Ramos (cell line): ENCODE measurements at regions not wholly inside any gene's neighbourhood (a gene's known extent, or its start where the extent isn't known, plus 50 kb on each side); places are given as distances from the start of the nearest gene placed in this dataset.

Experiments used
- in situ Hi-C: fragments of 300-500 bp; cut with MboI; formaldehyde crosslinking; loops from one replicate; pipeline ENCODE4 v1.14.3; 2022; ENCODE audit warnings: low sequenced_read_pairs; ENCODE audit not compliant: unreplicated experiment

DNA sequence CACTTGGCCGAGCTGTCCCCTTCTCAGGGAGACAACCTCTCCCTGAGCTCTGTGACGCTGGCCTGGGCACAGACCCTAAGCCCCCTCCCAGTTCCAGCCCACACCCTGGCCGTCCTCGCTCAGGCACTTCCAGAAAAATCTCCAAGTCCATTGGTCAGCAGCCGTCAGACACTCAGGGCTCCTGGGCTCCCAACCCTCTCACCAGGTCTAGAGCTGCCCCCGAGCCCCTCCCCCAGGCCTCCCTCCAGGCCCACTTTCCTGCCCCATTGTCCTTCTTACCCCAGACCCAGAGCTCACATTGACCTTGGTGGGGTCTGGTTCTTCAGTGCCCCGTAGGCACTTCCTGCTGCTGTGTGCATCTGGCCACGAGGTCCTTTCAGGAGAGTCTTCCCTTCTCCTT lies 249.3 kb upstream of the RTL1 start:
- in situ Hi-C loops = no loop called here

DNA sequence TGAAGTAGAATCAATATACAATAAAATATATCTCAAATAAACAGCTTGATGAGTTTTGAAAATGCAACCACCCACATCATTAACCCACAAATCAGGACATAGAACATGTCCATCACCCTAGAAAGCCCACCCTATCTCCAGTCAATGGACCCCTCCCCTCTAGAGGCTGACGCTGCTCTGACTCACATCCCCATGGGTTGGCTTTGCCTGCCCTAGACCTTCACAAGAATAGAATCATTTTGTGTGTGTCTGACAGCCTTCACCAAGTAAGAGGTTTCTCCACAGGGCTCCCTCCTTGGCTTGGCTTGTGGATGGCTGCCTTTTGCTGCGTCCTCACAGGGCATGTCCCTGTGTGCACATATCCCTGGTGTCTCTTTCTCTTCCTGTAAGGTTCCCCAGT lies 250.2 kb upstream of the RTL1 start:
- in situ Hi-C loops = no loop called here

DNA sequence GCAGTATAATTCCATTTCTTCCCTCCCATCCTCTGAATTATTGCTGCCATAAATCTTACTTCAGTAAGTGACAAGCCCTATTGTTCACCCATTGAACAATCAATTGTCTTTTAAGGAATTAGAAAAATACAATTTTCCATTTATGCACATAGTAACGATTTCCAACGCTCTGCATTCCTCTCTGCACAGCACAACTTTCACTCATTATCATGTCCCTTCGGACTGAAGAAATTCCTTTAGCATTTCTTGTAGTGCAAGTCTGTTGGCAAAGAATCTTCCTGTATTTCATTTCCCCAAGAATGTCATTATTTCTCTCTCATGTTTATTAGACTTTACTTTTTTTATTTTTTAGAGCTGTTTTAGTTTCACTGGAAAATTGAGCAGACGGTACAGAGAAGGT lies 252.1 kb upstream of the RTL1 start:
- in situ Hi-C loops = no loop called here

DNA sequence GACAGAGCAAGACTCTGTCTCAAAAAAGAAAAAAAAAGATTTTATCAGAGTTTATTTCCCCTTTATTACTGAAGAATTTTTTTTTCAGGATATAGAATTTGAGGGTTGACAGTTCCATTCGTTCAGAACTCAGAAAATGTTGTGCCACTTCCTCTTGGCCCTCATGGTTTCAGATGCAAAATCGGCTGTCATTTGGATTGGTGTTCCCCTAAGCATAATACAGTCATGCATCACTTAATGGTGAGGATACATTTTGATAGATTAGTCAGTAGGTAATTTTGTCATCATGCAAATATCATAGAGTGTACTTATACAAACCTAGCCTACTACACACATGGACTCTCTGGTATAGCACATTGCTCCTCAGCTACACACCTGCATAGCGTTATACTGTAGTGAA lies 263.9 kb upstream of the RTL1 start:
- in situ Hi-C loops = no loop called here

DNA sequence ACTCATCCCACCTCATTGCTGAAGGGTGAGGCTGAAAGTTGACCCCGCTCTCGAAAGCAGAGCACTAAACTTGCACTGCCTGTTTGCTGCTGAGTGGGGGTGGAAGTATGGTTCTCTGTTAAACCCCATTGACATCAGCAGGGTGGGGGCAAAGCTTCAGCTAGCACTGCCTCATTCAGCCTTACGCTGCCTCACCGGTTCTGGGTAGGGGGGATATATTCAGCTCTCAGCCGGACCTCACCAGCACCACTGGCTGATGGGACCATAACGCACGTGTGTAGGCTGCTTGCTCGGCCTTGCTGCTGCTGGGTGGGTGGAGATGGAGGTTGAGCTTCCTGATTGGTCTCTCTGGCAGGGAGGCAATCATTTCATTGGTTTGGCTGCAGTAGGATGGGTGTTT lies 265.7 kb upstream of the RTL1 start:
- in situ Hi-C loops = no loop called here

DNA sequence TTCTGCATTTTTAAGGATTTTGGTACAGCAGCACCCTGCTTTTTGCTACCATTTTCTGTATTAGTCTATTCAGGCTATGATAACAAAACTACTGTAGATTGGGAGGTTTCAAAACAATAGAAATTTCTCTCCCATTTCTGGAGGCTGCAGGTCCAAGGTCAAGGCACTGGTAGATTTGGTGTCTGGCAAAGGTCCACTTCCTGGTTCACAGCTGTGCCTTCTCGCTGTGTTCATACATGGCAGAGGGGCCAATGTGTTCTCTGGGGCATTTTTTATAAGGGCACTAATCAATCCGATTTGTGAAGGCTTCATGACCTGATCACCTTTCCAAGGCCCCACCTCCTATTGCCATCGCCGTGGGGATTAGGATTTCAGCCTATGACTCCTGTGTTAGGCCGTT lies 268.1 kb upstream of the RTL1 start:
- in situ Hi-C loops = no loop called here

DNA sequence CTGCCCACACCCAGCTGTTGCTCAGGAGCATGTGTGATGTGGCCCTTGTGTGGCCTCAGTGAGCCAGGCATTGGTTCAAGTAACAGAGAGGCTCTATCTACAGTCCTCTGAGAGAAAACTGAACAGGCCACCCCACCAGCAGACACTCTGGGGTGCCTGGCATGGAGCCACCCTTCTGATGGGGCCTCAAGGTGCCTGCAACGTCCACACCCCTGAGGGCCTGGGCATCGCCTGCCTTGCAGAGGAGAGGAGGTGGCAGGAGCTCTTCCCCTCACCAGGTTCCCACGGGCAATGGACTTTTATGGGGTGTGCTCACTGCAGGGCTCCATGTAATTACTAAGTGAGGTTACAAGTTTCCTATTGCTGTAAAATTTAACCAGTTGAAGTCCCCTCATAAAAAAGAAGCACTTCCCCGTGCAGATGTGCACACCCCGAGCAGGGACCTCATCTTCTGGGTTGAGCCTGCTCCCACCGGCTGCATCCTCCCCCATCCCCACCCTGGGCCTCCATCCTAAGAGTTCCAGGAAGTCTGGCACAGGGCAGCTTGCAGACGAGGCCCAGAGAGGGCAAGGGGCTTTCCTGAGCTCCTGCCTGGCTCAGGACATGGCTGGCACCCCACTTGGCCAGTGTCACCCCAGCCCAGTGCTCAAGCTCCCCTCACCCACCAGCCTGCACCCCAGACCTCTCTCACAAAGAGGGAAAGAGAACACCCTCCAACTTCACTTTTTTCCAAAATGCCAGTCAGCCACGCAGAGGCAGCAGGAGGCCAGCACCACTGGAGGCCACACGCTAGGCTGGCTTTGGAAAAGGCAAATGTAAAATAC lies 270.4 kb upstream of the RTL1 start:
- in situ Hi-C loops = no loop called here

DNA sequence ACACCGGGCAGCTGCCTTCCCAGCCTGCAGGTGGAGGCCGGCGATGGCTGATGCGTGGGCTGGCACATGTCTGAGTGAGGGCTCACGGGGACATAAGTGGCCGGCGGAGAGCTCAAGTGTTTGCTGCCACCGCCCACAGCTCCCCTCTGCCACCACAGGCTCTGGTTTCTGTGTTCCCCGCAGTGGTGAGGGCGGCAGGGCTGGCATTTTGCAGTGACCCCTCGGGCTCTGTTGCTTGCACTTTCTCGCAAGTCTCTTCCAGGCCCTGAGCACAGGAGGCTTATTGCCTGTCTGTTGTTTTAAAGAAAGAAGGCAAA lies 271.0 kb upstream of the RTL1 start:
- in situ Hi-C loops = no loop called here

DNA sequence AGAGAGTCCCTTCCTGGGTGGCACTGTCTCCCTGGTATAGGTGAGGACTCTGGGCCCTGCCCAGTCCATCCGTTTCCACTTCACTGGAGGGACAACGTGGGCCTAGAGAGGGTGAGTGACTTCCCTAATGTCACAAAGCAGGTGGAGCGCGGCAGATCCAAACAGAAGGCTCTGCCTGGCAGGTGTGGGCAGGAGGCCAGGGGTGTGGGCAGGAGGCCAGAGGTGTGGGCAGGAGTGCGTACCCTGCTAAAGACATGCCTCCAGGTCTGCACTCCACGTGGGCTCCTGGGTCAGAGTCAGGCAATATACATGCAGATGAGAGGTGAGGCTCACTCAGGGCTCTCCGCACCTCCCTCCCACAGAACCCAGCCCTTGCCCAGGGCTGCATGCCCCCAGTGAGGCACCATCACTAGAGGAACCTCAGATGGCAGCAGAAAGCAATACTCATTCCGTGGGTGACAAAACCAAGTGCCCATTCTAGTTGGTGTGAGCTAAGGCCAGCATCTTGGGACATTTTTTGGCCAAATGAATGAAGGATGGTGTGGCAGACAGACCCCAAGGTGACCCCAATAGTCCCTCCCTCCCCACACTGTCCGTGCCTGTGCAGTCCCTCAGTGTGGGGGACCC lies 271.6 kb upstream of the RTL1 start:
- in situ Hi-C loops = no loop called here

DNA sequence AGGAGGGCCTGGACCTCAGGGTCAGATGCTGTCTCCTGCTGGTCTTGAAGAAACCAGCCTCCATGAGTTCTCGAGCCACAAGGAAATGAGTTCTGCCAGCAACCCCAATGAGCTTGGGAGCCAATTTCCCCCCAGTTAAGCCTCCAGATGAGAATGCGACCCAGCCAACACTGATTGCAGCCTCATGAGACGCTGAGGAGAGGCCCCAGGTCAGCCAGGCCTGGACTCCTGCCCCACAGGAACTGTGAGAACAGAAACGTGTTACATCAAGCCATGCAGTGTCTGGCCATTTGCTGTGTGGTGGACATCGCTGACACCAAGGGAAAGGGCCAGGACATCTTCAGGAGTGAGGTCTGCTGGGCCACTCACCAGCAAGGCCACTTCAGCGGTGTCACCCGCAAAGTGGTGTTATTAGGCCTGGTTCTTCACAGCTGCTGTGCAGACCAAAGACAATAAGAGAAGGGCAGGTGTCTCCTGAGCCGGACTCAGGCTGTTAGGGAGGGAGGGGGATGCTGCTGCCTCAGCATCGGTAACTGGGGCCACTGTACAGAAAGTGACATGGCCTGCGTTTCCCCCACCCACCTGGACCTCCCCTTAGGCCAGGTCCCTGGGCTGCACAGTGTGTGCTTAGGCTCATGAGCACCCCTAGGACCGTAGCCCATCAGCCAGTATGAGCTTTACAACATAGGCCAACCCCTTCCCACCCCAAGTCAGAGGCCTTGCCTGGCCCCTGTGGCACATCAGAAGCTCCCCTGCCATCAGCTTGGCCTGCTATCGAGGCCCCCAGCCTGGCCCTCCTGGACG lies 272.4 kb upstream of the RTL1 start:
- in situ Hi-C loops = no loop called here

DNA sequence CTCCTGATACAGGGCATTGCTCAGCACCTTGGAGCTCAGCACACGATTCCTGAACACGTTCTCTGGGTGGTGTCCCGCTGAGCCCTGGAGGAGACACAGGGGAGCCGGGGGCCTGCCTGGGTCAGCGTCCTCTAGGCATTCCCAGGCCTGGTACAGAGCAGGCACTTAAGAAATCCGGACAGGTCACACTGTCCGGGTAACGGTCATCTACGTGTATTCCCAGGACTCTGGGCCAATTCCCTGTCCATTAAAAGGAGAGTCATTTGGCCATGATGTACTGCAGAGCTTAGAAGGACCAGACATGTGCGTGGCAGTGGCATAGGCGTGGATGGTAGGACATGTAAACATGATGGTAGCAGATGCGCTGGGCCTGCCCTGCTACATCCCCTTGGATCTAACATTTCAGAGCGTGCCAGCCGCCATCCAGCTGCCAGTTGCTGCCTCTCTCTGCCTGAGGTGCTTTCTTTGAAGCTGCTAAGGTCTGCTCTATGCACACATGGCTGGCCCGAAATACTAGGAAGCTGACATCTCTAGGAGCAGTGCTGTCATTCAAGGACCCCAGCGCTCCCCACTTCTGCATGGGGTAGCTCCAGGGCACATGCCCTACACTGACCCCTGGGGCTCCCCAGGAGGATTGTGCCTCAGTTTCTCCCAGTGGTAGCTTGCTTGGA lies 273.1 kb upstream of the RTL1 start:
- in situ Hi-C loops = no loop called here

DNA sequence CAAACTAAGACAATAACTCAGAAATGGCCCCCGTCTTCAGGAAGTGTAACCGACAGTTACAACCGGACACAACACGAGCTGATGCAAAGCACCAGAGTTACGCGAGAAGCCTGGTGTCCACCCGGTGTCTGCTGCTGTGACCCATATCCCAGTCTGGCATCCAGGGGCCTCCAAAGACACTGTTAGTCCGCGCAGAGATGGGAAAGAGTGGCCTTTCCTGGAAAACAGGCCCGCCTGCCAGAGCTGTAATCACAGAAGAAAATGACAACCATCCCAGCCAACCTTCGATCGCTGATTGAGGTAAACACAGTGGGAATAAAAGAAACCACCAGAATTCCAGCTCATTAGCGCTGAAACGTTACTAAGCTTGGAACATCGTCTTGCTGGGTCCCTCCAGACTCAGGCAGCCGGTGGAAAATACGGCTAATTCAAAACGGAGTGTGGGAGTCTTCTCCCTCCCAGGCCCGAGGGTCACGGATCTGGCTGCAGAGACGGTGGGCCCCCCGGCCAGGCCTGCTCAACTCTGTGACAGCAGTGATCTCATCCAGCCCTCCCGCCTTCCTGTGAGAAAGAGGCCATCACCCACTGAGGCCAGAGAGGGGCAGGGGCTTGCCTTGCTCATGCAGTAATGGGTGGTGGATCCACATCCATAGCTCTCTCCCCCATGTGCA lies 273.9 kb upstream of the RTL1 start:
- in situ Hi-C loops = no loop called here

DNA sequence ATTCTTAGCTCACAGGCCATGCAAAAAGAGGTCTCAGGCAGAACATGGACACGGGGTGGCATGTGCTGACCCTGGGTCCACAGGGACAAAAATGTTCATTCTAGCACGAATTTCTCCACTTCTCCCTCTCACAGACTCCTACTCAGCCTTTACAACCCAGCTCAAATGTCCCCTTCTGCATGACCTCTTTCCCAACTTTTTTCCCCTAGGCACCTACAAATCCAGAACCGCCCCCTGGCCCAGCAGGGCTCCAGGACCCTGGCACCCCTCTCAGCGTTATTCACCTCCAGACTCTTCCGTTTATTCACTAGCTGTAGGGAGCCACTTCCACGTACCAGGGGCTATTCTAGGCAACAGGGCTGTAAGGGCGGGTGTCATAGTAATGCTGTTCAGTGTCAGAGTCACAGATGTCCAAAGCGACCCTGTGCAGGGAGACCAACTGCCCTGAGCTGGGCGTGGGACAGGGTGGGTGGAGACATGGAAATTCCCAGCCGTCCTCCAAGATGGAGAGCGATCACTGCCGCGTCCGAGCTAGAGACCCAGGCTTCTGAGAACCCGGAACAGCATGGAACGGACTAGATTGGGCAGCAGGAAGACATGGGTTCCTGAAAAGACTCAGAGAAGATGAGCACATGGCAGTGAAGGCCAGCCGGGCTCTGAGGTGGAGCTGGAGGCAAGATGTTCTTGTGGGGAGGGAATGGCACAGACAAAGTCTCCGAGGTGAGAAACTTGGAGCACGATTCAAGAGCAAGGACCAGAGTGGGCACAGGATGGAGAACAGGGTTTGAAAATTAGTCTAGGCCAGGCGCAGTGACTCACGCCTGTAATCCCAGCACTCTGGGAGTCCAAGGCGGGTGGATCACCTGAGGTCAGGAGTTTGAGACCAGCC lies 274.9 kb upstream of the RTL1 start:
- in situ Hi-C loops = no loop called here

DNA sequence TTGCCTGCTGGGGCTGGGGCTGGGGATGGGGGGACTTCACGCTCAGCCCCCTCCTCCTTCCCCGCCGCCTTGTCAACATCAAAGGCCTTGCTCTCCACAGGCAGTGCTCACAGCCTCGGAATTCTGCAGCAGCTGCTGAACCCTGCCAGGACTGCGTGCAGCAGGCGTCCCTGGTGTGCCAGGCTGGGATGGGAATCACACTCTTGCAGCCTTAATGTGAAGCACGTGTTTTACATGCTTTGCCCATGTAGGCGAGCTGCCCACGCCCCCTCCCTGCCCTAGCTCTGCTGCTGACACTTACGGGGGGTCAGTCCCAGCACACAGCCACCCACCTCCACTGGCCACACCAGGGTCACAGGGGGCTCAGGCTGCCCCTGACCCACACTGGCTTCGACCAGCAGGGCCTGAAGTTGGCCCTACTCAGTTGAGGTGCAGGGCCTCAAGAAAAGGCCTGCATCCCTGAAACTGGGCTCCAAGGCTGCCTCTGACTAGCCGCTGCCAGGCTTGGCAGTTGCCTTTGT lies 276.2 kb upstream of the RTL1 start:
- in situ Hi-C loops = loop anchor here (10.0 kb wide), 1 partner anchor 445 kb away; no protein-coding TSS in a partner anchor

DNA sequence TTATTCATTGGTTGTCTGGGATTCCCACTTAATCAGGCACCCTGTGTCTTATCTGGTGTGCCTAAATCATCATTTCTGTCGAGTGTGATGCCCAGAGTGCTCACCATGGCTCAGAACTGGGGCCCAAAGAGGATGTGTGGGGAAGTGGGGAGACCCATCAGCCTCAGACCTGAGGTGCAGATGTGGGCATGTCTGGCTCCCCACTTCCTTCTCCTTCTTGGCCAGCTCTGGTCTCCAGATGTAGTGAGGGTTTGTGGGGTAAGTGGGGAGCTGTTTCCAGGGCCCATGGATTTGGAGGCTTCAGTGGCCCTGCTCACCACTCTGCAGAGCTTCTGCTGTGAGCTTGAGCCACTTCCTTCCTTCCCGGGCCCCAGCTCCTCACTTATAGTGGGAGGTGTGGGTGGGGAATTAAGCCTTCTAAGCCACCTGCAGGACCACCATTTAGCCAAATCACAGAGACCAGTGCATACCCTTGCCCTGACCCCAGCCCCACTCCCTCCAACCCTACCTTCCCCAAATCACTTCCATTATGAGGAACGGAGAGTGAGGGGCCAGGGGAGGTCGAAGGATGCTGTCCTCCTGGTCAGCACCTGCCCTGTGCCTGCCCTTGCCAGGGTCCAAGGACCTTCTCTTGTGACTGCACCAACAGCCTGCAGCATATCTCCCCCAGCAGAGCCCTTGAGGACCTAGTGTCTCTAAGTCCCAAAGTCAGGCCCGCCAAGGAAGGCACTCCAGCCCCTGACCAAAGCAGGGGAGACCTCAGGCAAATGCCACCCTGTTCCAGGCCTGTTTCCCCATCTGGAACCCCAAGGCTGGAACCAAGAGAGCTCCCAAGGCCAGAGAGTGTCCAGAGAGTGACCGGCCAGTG lies 278.2 kb upstream of the RTL1 start:
- in situ Hi-C loops = loop anchor here (10.0 kb wide), 1 partner anchor 443 kb away; no protein-coding TSS in a partner anchor

DNA sequence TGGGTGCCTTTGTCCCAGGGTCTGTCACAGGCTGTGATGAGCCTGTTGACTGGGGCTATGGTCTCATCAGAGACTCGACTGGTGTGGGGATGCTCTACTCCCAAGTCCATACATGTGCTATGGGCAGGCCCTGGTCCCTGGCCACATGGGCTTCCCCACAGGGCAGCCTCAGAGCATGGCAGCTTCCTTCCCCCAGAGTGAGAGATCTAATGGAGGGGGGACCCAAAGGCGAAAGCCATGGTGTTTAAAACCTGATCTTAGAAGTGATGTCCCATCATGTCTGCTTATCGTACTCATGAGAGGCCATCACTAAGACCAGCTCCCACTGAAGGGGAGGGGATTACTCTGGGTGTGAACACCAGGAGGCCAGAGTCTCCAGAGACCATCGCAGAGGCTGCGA lies 279.0 kb upstream of the RTL1 start:
- in situ Hi-C loops = loop anchor here (10.0 kb wide), 1 partner anchor 442 kb away; no protein-coding TSS in a partner anchor

DNA sequence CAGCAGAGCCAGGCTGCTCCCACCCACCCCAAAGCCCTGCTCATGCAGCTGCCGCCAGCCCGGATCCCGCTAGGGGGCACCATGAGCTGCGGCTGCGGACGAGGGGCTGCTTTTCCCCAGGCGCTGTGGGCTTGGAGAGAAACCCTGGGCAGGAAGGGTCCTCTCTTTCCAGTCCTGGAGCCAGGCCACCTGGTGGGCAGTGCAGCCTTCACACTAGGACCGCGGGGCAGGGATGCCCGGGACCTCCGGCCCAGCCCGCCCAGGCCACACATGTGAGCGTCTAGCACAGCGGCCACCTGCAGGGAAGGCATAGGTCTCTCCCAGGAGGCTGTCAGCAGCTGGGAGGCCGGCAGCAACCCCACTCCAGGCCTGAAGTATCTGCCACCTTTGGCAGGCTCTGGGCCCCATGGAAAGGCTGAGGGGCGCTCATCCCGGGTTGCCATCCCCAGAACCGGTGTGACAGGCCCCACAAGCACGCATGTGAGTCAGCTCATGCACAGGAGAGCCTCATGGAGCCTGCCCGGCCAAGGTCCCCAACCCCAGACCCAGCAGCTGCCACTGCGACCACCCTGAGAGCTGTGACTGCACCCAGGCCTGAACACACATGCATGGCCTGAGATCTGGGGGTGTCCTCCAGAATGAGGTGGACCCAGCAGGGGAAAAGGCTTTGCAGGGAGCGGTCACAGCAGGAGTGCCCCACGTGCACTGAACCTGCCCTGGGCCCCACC lies 280.0 kb upstream of the RTL1 start:
- in situ Hi-C loops = loop anchor here (10.0 kb wide), 1 partner anchor 441 kb away; no protein-coding TSS in a partner anchor
